SK-N-SH treated with all-trans-retinoic acid at 6 μM for 48 hours (cell line): ENCODE measurements at regions not wholly inside any gene's neighbourhood (a gene's known extent, or its start where the extent isn't known, plus 50 kb on each side); places are given as distances from the start of the nearest gene placed in this dataset.

Experiments
- ARNTL ChIP-seq: fragments of 450-650 bp; formaldehyde crosslinking; IDR thresholded peaks from 2 replicates; pipeline ENCODE4 v1.5.0; 2020; ENCODE audit warnings: low read depth, mild to moderate bottlenecking, moderate library complexity, borderline replicate concordance
- GLIS3 ChIP-seq: fragments of 250-450 bp; sonication (Bioruptor Pico); IDR thresholded peaks from 2 replicates; pipeline ENCODE4 v1.5.0; 2020; ENCODE audit warnings: mild to moderate bottlenecking, moderate library complexity
- RARB ChIP-seq: fragments of 250-450 bp; sonication (Bioruptor Pico); IDR thresholded peaks from 2 replicates; pipeline ENCODE4 v1.8.0; 2021; ENCODE audit warnings: mild to moderate bottlenecking, moderate library complexity
- ZC3H10 ChIP-seq: fragments of 250-450 bp; sonication (Bioruptor Pico); IDR thresholded peaks from 2 replicates; pipeline ENCODE4 v1.5.1; 2021; ENCODE audit warnings: mild to moderate bottlenecking, moderate library complexity
- ZFP30 ChIP-seq: fragments of 450-650 bp; formaldehyde crosslinking; IDR thresholded peaks from 2 replicates; pipeline ENCODE4 v1.5.0; 2022; ENCODE audit warnings: mild to moderate bottlenecking, moderate library complexity
- ZNF70 ChIP-seq: fragments of 450-650 bp; formaldehyde crosslinking; IDR thresholded peaks from 2 replicates; pipeline ENCODE4 v1.5.0; 2020; ENCODE audit warnings: mild to moderate bottlenecking, moderate library complexity
- TF ChIP-seq, protein P1 (sequence below): fragments of 250-450 bp; sonication (Bioruptor Pico); IDR thresholded peaks from 2 replicates; pipeline ENCODE4 v1.8.0; 2020; ENCODE audit warnings: mild to moderate bottlenecking, moderate library complexity, borderline replicate concordance

DNA sequence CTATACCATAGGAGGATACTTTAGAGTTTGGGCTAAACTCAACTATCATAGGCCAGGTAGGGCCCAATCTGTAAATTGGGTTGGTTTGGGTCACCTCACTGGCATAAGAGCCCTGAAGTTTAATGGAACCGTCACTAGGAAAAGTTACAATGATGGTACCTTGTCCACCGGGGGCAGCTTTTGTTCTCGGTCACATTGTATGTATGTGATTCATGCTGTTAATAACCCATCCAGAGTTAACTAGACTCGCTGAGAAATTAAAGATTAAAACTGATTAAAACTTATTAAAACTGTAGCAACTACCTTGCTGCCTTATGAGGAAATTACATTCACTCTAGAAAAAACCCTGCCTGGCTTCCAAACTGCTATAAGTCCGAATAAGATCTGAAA, 145.0 kb upstream of the TMCO5A start:
- TF ChIP-seq ARNTL (no peak), ZNF70 (CRISPR knock-in tag) (no peak), ZC3H10 (no peak), ZFP30 (CRISPR knock-in tag) (no peak), RARB (no peak), GLIS3 (CRISPR knock-in tag) (no peak)
- TF ChIP-seq, protein P1, sequence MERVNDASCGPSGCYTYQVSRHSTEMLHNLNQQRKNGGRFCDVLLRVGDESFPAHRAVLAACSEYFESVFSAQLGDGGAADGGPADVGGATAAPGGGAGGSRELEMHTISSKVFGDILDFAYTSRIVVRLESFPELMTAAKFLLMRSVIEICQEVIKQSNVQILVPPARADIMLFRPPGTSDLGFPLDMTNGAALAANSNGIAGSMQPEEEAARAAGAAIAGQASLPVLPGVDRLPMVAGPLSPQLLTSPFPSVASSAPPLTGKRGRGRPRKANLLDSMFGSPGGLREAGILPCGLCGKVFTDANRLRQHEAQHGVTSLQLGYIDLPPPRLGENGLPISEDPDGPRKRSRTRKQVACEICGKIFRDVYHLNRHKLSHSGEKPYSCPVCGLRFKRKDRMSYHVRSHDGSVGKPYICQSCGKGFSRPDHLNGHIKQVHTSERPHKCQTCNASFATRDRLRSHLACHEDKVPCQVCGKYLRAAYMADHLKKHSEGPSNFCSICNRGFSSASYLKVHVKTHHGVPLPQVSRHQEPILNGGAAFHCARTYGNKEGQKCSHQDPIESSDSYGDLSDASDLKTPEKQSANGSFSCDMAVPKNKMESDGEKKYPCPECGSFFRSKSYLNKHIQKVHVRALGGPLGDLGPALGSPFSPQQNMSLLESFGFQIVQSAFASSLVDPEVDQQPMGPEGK (CRISPR knock-in tag), result no peak
